AG04450 (cell line): ENCODE measurements at regions not wholly inside any gene's neighbourhood (a gene's known extent, or its start where the extent isn't known, plus 50 kb on each side); places are given as distances from the start of the nearest gene placed in this dataset.

ENCODE experiments used
- CTCF ChIA-PET: fragments of 300-600, 350-600 bp; formaldehyde crosslinking; extraction: SDS; loops from one replicate; lab custom pipeline; 2022; ENCODE audit warnings: antibody characterized with exemption, inconsistent platforms; lab: Charles Lee
- POLR2A ChIA-PET: fragments of 350-600 bp; formaldehyde crosslinking; extraction: SDS; loops from one replicate; lab custom pipeline; 2021; ENCODE audit warnings: antibody characterized with exemption, inconsistent platforms; lab: Yijun Ruan, JAX
- DNase-seq: peaks from one replicate; pipeline ENCODE4 v3.0.0-alpha.2; 2011; ENCODE audit warnings: low read depth, low spot score
- H3K27ac ChIP-seq: one replicate; pipeline ENCODE4 v1.5.1; 2012; ENCODE audit warnings: low read depth, low read length, control low read depth
- H3K27me3 ChIP-seq: one replicate; pipeline ENCODE4 v1.6.0; 2012; ENCODE audit warnings: low read length; ENCODE audit not compliant: control insufficient read depth, insufficient read depth
- H3K4me3 ChIP-seq: 2 replicates; pipeline ENCODE4 v1.5.1; 2011; ENCODE audit warnings: mild to moderate bottlenecking, low read depth, low read length, control low read depth
- H3K9me3 ChIP-seq: 2 replicates; pipeline ENCODE4 v1.5.1; 2012; ENCODE audit warnings: low read length; ENCODE audit not compliant: control insufficient read depth, insufficient read depth
- TF ChIP-seq, protein P1 (sequence below): IDR thresholded peaks from 2 replicates; pipeline ENCODE4 v1.5.1; 2011; ENCODE audit warnings: low read depth, low read length, control low read depth, inconsistent platforms

DNA sequence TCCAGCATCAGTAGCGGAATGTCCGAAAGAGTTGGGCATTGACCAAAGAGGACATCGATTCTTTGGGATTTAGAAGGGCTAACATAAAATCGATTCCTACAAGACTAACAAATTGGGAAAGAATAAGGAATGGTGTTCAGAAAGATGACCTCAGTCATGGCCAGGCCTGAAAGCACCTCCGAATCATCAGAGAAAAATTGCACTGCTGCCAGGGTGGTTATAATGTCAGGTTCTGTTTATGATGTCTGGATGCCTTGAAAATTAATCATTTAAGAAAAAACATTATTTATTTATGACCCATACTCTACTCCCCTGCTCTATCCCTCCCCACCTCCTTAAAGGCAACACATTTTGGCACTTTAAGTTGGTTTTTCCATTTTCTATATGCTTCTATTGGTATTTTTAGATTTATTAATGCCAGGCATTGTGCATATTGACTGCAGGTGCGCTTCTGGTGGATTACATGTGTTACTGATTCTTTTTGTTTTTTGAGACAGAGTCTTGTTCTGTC, 104.7 kb downstream of the MYCN start:
- no peak overlapping the region for H3K27ac ChIP-seq
- TF ChIP-seq, protein P1, sequence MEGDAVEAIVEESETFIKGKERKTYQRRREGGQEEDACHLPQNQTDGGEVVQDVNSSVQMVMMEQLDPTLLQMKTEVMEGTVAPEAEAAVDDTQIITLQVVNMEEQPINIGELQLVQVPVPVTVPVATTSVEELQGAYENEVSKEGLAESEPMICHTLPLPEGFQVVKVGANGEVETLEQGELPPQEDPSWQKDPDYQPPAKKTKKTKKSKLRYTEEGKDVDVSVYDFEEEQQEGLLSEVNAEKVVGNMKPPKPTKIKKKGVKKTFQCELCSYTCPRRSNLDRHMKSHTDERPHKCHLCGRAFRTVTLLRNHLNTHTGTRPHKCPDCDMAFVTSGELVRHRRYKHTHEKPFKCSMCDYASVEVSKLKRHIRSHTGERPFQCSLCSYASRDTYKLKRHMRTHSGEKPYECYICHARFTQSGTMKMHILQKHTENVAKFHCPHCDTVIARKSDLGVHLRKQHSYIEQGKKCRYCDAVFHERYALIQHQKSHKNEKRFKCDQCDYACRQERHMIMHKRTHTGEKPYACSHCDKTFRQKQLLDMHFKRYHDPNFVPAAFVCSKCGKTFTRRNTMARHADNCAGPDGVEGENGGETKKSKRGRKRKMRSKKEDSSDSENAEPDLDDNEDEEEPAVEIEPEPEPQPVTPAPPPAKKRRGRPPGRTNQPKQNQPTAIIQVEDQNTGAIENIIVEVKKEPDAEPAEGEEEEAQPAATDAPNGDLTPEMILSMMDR = no peak
- DNase-seq = no peak
- POLR2A ChIA-PET = no interaction called here
- CTCF ChIA-PET = no interaction called here
- H3K9me3 ChIP-seq = peaks cover 37% of the 10 kb centered on the region
- H3K4me3 ChIP-seq = no peak overlapping the region
- no peaks in the 10 kb centered on the region for H3K27me3 ChIP-seq

DNA sequence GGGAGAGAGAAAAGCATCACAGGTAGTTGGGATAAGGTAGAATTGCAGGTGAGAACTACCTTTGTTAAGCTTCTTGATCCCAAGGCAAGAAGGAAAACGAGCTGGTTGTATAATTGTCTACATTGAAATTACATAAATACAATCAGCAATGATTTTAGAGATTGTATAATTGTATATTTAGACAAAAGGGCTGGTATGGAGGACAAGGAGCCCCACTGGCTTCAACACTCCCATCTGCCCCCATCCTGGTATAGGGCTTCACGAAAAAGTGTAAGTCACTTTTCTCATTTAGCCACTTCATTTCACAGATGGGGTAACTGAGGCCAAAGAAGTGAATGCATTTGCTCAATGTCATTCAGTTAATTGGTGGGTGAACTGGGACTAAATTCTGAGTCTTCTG, 103.3 kb downstream of the MYCN start:
- no peaks in the 10 kb centered on the region for H3K27me3 ChIP-seq
- POLR2A ChIA-PET = no interaction called here
- CTCF ChIA-PET = no interaction called here
- H3K4me3 ChIP-seq = no peak overlapping the region
- no peak for DNase-seq
- H3K9me3 ChIP-seq = peaks cover 38% of the 10 kb centered on the region
- TF ChIP-seq, protein P1 = no peak
- H3K27ac ChIP-seq = no peak overlapping the region

DNA sequence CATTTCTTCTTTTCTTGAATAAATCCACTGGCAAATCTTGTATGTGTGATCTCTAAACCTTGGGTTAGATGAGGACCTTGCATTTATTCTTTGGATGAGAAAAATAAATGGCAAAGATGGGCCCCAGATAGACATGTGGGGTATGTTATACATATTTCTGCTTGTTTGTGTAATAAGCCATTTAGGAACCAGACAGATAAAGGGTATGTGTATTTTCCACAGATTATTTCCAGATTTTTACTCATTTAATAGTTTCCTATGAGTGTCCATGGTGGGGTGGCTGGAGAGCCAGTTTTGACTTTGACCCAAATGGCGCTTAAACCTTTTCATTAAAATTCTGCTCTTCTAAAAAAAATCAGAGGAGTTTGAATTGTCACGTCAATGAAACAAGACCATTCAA, 102.8 kb downstream of the MYCN start:
- ChIA-PET POLR2A (no interaction called here), CTCF (no interaction called here)
- no peak overlapping the region for H3K4me3 ChIP-seq
- H3K27me3 ChIP-seq = no peaks in the 10 kb centered on the region
- DNase-seq = no peak
- no peak overlapping the region for H3K27ac ChIP-seq
- H3K9me3 ChIP-seq = peaks cover 39% of the 10 kb centered on the region
- TF ChIP-seq, protein P1 = no peak

DNA sequence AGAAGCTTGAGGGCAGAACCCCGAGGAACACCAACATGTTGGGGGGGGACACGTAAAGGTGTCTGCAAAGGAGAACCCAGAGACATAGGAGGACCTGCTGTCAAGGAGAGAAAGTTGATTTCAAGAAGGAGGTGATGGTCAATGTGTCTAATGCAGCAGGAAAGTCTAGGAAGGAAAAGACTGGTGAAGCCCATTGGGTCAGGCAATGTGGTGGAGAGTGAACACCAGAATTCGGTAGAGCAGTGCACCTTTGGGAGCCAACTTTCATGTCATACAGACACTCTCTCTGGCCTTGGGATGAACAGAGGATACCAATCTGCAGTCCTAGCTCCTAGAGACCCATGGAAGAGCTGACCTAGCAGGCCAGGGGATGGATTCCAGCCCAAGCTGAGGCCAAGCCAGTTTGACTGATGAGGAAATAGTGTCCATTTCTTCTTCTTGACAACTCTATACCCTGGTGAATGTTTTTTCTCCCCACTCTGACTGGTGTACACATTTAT, 101.9 kb downstream of the MYCN start:
- ChIA-PET POLR2A (no interaction called here), CTCF (no interaction called here)

DNA sequence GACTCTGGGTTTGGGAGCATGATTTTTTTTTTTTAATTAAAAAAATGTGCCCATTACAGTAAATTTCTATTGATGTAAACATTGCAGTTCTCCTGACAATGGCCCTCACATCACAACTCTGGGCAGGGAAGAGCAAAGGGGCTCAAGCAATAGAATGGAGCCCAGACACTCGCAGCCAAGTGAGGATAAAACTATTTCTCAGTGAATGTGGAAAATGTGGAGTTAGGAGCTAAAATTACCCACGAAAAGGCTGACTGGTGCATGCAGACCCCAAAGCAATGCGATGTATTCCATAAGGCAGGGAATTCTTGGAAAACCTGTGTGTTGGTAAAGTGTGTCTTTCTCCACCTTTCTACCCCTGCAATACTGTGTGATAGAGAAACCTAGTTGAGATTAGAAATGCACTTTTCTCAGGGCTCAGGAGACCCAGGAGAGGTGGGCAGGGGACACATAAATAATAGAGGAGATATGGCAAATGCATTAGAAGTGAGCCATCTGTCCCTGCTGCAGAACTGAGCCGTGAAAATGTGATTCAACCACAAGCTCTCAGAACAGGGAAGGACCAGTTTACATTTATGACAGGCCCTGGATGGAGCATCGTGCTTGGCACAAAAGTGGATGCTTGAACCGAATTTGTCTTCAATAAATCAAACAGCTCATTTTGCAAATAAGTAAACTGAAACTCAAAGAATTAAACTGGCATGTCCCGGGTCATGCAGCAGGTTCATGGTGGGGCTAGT, 100.1 kb downstream of the MYCN start:
- POLR2A ChIA-PET = no interaction called here
- TF ChIP-seq, protein P1 = no peak

More for the DNA sequence above, 101.9 kb downstream of the MYCN start:
- no peak overlapping the region for H3K27ac ChIP-seq
- TF ChIP-seq, protein P1 = no peak
- DNase-seq = no peak
- peaks cover 39% of the 10 kb centered on the region for H3K9me3 ChIP-seq
- H3K27me3 ChIP-seq = no peaks in the 10 kb centered on the region
- H3K4me3 ChIP-seq = no peak overlapping the region

More for the DNA sequence above, 100.1 kb downstream of the MYCN start:
- H3K9me3 ChIP-seq = peaks cover 50% of the 10 kb centered on the region
- no peaks in the 10 kb centered on the region for H3K27me3 ChIP-seq
- no peak overlapping the region for H3K27ac ChIP-seq
- DNase-seq = no peak
- H3K4me3 ChIP-seq = no peak overlapping the region
- CTCF ChIA-PET = no interaction called here
